ENCODE measurements at regions not wholly inside any gene's neighbourhood (a gene's known extent, or its start where the extent isn't known, plus 50 kb on each side); places are given as distances from the start of the nearest gene placed in this dataset.

DNA sequence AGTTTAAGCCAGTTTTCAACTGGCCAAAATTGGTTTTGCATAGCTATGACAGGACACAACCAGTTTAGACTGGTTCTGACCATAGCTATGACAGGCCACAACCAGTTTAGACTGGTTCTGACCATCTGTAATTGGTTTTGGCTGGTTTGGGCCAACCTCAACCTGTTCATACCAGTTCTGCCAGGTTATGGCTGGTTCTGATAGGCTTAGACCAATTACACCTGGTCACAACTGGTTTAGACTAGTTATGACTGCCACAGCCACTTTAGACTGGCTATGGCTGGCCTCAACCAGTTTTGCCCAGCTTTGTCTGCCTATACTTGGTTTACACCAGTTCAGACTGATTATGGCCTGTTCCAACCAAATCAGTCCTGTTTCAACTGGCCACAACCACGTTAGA is 353.2 kb upstream of the CAMK1G start:
- H2AFZ ChIP-seq = no peak overlapping the region
- H3F3A ChIP-seq (ENCODE audit: insufficient read depth, low read depth) = no peaks in the 10 kb centered on the region
- no peaks in the 10 kb centered on the region for H4K20me1 ChIP-seq (ENCODE audit: insufficient read depth)
- intact Hi-C loops (cut with micrococcal nuclease; ENCODE audit: unreplicated experiment) = no loop called here
- H3K27ac ChIP-seq = no peak overlapping the region
- H3K4me3 ChIP-seq = no peak overlapping the region
- H3K4me1 ChIP-seq (replicated peaks; ENCODE audit: insufficient read depth) = no peaks in the 10 kb centered on the region
- H3K9me2 ChIP-seq (ENCODE audit: insufficient read depth) = no peaks in the 10 kb centered on the region
- H3K4me2 ChIP-seq = no peak overlapping the region
- BruUV-seq (replicated peaks) = no TSS peak
- POLR2A ChIA-PET (ENCODE audit: unreplicated experiment) = no interaction called here
- DNase-seq = no peak
- TF ChIP-seq, protein P1, sequence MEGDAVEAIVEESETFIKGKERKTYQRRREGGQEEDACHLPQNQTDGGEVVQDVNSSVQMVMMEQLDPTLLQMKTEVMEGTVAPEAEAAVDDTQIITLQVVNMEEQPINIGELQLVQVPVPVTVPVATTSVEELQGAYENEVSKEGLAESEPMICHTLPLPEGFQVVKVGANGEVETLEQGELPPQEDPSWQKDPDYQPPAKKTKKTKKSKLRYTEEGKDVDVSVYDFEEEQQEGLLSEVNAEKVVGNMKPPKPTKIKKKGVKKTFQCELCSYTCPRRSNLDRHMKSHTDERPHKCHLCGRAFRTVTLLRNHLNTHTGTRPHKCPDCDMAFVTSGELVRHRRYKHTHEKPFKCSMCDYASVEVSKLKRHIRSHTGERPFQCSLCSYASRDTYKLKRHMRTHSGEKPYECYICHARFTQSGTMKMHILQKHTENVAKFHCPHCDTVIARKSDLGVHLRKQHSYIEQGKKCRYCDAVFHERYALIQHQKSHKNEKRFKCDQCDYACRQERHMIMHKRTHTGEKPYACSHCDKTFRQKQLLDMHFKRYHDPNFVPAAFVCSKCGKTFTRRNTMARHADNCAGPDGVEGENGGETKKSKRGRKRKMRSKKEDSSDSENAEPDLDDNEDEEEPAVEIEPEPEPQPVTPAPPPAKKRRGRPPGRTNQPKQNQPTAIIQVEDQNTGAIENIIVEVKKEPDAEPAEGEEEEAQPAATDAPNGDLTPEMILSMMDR (conservative IDR thresholded peaks at IDR 0.05) = no peak
- TF ChIP-seq EZH2 (IDR thresholded peaks at IDR 0.05; ENCODE audit: low read depth) = no peak
- no peaks in the 10 kb centered on the region for H3K9me3 ChIP-seq (ENCODE audit: insufficient read depth, low read depth)
- H3K36me3 ChIP-seq (ENCODE audit: low read depth) = no peaks in the 10 kb centered on the region
- no peaks in the 10 kb centered on the region for H3K79me2 ChIP-seq (ENCODE audit: low read depth)
- CTCF ChIA-PET = no interaction called here
- no peaks in the 10 kb centered on the region for H3K27me3 ChIP-seq (ENCODE audit: insufficient read depth, low read depth)

DNA sequence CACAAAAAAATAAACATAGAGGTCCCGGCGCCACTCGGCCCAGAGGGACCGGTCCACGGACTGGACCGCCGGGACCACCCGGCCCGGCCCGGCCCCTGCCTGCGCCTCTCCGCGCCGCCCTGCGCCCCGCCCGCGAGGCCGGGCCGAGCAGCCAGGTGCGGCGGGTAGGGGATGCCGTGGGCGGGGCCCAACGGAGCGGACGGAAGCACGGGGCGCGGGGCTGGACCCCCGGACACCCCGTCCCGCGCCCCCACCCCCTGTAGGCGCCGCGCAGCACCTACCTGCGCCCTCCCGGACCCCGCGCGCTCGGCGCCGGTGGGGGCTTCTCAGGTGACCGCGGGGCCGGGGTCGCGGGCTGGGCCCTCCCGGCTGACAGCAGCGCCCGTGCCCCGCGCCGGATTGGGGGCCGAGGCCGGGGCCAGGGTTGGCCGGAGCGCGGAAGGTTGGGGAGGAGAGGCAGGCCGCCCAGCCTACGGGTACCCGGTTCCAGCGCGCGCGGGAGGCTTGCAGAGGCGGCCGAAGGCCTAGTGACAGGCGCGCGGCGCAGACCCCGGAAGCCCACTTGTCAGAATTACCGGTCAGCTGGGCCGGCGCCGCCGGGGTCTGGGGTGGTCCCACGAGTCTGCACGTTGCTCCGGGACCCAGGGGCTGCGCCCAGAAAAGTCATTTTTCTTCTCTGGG is 351.9 kb upstream of the CAMK1G start:
- Histone ChIP-seq H3K36me3 (ENCODE audit: low read depth) (no peaks in the 10 kb centered on the region), H3K27ac (no peak overlapping the region), H3K79me2 (ENCODE audit: low read depth) (no peaks in the 10 kb centered on the region), H3K4me3 (no peak overlapping the region), H3K4me2 (no peak overlapping the region), H2AFZ (no peak overlapping the region), H3K27me3 (ENCODE audit: insufficient read depth, low read depth) (no peaks in the 10 kb centered on the region), H3F3A (ENCODE audit: insufficient read depth, low read depth) (no peaks in the 10 kb centered on the region), H4K20me1 (ENCODE audit: insufficient read depth) (no peaks in the 10 kb centered on the region), H3K9me2 (ENCODE audit: insufficient read depth) (no peaks in the 10 kb centered on the region), H3K4me1 (replicated peaks; ENCODE audit: insufficient read depth) (no peaks in the 10 kb centered on the region), H3K9me3 (ENCODE audit: insufficient read depth, low read depth) (no peaks in the 10 kb centered on the region)
- no TSS peak for BruUV-seq (replicated peaks)
- intact Hi-C loops (cut with micrococcal nuclease; ENCODE audit: unreplicated experiment) = no loop called here
- no peak for DNase-seq
- TF ChIP-seq, protein P1 (conservative IDR thresholded peaks at IDR 0.05) = no peak
- no peak for TF ChIP-seq EZH2 (IDR thresholded peaks at IDR 0.05; ENCODE audit: low read depth)
- ChIA-PET CTCF (no interaction called here), POLR2A (ENCODE audit: unreplicated experiment) (no interaction called here)

DNA sequence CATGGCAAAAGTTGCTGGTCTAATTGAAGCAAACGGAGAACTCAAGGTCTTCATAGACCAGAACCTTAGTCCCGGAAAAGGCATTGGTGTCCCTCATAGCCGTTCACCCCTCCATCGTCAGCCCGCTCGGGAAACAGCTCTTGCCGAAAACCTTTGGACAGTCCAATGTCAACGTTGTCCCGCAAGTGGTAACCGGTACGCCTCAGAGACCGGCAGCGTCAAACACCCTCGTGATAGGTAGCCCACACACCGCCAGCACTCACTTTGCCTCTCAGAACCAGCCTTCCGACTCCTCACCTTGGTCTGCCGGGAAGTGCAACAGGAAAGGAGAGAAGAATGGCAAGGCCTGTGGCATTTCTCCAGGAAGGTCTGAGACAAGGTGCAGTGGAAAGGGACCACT is 351.3 kb upstream of the CAMK1G start:
- Histone ChIP-seq H3K36me3 (ENCODE audit: low read depth) (no peaks in the 10 kb centered on the region), H3K4me1 (replicated peaks; ENCODE audit: insufficient read depth) (no peaks in the 10 kb centered on the region), H3K79me2 (ENCODE audit: low read depth) (no peaks in the 10 kb centered on the region), H2AFZ (no peak overlapping the region), H3K9me2 (ENCODE audit: insufficient read depth) (no peaks in the 10 kb centered on the region), H3F3A (ENCODE audit: insufficient read depth, low read depth) (no peaks in the 10 kb centered on the region), H3K27me3 (ENCODE audit: insufficient read depth, low read depth) (no peaks in the 10 kb centered on the region), H4K20me1 (ENCODE audit: insufficient read depth) (no peaks in the 10 kb centered on the region), H3K9me3 (ENCODE audit: insufficient read depth, low read depth) (no peaks in the 10 kb centered on the region), H3K27ac (no peak overlapping the region), H3K4me3 (no peak overlapping the region), H3K4me2 (no peak overlapping the region)
- TF ChIP-seq, protein P1 (conservative IDR thresholded peaks at IDR 0.05) = no peak
- TF ChIP-seq EZH2 (IDR thresholded peaks at IDR 0.05; ENCODE audit: low read depth) = no peak
- intact Hi-C loops (cut with micrococcal nuclease; ENCODE audit: unreplicated experiment) = no loop called here
- BruUV-seq (replicated peaks) = no TSS peak
- ChIA-PET CTCF (no interaction called here), POLR2A (ENCODE audit: unreplicated experiment) (no interaction called here)
- DNase-seq = no peak

Data from PC-9 (cell line).